Dedifferentiated amniotic fluid mesenchymal stem cell (primary cell): ENCODE measurements at regions not wholly inside any gene's neighbourhood (a gene's known extent, or its start where the extent isn't known, plus 50 kb on each side); places are given as distances from the start of the nearest gene placed in this dataset.

Experiments used
- DNase-seq: peaks from one replicate; pipeline ENCODE4 v3.0.0-alpha.2; 2016; ENCODE audit errors: extremely low spot score

- no peak for DNase-seq
Observed at GRCh38 chr4:62260254-62260653, 1060.1 kb downstream of the ADGRL3 start.

DNA sequence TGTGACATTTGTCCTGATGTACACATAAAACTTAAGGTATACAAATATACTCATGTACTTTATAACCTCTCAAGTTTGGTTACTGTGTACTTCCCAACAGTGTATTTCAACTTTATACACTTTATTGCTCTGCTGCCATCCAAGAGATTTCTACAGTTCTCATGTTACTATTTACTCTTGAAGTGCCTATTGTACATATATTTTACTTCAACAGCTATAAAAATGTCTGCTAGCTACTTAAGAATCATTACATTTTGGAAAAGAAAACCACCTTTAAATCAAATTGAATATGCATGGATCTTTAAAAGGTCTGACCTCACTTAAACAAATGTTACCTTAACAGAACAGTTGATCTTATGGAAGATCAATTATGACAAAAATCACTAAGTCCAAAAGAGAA is 1056.4 kb downstream of the ADGRL3 start:
- no peak for DNase-seq

DNA sequence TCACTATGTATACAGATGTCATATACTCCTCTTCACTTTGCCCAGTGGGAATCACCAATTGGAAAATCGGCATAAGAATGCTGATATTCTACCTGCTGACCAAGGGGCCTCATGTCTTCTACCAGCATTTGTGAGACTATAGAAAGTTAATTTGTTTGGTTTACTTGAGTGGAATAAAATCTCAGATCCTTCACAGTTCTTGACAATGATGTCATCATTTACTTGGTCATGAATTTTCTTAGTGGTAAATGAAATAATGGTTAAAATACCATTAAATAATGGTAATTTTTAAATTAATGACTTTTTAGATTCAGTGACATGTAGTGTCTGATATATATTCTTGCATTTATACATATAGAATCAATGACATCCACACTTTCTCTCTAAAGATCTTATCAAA is 1052.6 kb downstream of the ADGRL3 start:
- DNase-seq, result no peak

DNA sequence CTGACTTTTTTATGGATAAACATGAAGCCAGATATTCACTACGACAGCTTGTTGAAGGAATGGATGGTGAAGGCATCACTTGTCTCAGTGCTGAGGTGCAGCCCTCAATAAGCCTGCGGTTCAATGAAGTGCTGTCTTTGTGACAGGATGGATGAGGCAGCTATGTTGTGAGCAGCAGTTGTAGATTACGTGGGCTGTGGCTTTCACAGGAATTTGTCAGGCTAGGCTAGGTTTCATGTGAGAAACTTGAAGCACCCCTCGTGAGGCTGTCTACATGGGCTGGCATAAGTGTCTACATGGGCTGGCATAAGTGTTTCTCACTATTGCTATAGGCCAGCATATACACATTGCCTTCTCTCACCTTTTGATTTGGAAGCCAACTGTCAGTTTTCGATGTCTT is 1050.0 kb downstream of the ADGRL3 start:
- no peak for DNase-seq

GRCh38 chr4:62243895-62244294 is 1043.8 kb downstream of the ADGRL3 start:
- no peak for DNase-seq

DNA sequence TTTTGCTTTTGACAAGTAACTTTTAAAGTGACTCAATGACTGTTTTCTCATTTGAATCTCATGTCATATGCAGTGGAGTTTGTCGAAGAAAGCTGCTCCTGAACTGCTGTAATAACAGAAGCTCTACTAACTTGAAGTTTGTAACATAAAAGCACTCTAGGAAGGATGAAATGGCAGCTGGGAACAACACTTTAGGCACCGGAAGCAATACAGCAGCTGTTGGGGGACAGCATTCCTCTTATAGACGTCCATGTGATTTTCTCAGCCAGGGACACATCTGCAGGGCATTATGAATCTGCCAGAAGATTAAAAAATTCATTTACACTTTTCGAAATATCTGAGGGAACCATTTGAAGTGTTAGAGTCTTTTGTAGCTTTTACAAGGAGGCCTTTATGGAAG is 1035.8 kb downstream of the ADGRL3 start:
- DNase-seq, result no peak

DNA sequence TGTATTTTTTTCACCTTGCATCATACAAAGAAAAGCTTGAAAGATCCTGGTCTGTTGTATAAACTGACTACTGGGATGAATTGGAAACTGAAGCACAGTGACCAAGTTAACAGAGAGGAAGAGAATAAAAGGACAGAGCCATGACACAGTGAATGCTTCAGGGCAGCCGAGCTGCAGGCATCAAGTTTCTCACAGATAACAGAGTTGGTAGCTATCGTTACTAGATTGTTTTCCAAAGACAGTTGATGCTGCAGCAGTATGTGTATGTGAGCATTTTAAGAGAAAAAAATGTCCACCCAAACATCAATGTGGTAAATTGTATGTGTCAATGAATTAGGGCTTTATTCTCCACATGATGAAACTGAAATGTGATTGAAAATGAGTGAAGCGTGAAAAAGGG is 1032.7 kb downstream of the ADGRL3 start:
- no peak for DNase-seq

- DNase-seq, result no peak
Observed at GRCh38 chr4:62231994-62232393, 1031.9 kb downstream of the ADGRL3 start.

DNA sequence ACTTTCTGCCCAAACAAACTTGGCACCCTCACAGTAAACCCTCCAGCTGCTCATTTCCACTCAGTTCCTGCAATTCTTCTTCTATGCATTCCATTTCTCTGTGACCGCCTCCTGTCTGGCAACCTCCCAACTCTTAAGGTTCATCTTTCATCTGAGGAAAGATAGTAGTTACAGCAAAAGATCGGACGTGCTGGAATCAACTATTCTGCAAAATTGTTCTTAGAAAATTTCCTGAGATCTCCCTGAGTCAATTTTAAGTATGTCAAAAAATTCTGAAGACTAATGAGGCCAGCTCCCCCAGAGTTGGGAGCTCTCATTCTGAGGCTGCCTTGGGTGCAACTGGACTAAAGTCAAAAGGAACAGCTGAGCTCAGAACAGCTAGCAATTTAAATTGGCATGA is 1026.0 kb downstream of the ADGRL3 start:
- no peak for DNase-seq

DNA sequence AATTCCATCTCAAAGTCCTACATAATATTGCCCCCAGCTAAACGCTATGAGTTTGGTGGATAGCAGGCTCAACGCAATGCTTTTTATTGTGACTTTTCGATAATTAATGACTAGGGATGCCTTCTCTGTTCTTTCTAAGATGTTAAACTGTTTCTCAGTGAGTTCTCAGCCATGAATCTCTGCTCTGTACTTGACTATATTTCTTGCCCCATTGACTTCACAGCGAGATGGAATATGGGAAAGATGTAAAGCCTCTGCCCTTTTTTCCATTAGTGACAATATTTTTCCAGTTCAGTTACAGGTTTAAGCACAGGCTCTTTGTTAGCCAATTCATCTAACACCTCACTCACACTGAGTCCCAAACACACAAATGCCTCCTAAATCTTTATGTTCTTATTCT is 1022.0 kb downstream of the ADGRL3 start:
- no peak for DNase-seq

DNA sequence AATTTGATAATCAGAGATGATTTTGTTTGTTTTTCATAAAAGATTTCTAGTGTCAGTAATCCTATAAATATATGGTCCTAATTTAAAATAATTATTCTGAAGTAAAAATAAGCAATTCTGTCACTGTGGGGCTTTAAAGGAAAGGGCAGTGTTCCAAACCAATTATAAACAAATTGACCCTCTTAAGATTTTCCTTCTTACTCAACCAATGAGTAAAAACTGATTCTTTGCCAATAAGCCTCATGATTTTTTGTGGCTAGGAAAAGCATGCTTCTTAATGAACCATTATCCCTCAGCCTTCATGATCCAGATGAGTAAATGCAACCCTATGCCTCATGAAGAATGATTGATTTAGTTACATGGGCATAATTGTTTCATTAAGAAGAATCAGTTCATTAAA is 1010.4 kb downstream of the ADGRL3 start:
- no peak for DNase-seq

- DNase-seq, result no peak
Observed at GRCh38 chr4:62209757-62210485, 1009.8 kb downstream of the ADGRL3 start.

DNA sequence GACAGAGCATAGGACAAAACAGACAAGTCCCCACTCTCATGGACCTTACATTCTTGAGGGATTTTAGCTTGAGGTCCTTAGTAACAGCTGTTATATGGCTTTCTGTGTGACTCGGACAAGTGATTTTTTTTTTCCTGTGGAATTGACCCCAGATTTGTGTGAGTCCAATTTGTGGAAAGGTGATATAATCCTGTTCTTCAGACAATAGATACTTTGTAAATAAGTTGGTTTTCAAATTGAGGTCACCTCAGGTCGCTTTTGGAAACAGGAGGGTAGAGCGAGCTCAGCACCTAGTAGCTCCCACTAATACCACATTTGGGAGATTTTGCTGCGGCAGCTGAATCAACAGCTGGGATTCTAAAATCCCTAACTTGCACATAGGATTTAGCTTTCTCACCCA is 1008.8 kb downstream of the ADGRL3 start:
- no peak for DNase-seq

DNA sequence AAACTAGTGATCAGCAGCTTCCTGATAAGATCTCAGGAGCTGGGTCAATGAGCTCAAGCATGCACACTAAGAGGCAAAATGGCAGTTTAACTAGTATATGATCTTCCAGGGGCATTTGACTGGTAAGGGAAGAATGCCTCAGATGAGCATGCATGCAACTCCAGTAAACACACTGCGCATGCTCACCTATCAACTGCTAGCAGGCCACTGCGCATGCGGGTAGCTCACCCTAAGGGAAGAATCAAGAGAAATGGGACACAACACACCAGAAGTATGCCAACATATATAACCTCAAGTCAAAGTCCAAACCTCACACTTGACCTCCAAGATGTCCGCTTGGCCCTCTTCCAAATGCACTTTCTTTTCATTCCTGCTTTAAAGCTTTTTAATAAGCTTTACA is 1004.0 kb downstream of the ADGRL3 start:
- no peak for DNase-seq

GRCh38 chr4:62199291-62199810 is 999.2 kb downstream of the ADGRL3 start:
- no peak for DNase-seq

GRCh38 chr4:62196338-62196737 is 996.2 kb downstream of the ADGRL3 start:
- DNase-seq, result no peak

GRCh38 chr4:62194342-62194741 is 994.2 kb downstream of the ADGRL3 start:
- no peak for DNase-seq

- DNase-seq, result peak; percentile 44
Observed at GRCh38 chr4:62193761-62194160, 993.6 kb downstream of the ADGRL3 start.

DNA sequence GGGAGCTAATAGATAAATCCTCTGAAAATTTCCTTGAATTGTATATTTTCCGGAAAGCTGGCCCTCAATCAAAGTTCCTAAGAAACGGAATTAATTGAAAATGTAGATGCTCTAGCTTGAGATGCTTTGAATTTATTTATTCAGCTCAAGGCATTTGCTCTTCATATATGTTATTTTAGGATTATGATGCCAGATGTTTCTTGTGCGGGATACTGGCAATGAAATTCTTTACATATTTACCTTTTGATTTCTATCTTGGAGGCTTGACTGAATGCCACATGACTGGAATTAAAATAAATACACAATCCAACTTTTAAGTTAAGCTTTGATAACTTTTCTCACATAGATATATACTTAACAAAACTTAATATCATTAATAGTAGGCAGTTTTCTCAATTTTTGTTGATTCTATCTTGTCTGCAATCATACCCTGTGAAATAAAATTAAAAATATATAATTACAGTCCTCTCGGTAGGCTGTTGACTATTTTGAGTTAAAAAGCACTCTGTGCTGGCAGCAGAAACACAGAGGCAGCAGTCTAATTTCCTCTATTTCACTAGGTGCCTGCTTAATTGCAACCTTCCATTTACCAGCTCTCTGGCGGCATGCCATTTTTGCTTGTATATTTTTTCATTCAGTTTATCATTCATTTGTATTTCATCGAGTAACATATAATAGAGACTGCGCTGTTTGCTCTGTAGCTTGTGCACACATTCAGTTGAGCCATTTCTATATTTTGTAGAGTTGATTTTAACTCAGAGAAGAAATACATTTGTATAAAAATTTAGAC is 991.5 kb downstream of the ADGRL3 start:
- peak; percentile 65 for DNase-seq

- no peak for DNase-seq
Observed at GRCh38 chr4:62170235-62170634, 970.1 kb downstream of the ADGRL3 start.

GRCh38 chr4:62168681-62169080 is 968.6 kb downstream of the ADGRL3 start:
- DNase-seq, result no peak

- no peak for DNase-seq
Observed at GRCh38 chr4:62162606-62163005, 962.5 kb downstream of the ADGRL3 start.

DNA sequence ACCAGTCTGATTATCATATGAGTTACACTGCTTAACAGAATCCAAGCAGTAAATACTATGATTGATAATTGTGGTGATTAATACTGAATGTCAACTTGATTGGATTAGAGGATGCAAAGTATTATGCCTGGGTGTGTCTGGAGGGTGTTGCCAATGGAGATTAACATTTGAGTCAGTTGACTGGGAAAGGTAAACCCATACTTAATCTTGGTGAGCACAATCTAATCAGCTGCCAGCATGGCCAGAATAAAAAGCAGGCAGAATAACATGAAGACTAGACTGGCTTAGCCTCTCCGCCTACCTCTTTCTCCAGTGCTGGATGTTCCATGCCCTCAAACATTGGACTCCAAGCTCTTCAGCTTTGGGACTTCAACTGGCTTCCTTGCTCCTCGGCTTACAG is 961.3 kb downstream of the ADGRL3 start:
- no peak for DNase-seq
